ENCODE measurements at regions not wholly inside any gene's neighbourhood (a gene's known extent, or its start where the extent isn't known, plus 50 kb on each side); places are given as distances from the start of the nearest gene placed in this dataset.

DNA sequence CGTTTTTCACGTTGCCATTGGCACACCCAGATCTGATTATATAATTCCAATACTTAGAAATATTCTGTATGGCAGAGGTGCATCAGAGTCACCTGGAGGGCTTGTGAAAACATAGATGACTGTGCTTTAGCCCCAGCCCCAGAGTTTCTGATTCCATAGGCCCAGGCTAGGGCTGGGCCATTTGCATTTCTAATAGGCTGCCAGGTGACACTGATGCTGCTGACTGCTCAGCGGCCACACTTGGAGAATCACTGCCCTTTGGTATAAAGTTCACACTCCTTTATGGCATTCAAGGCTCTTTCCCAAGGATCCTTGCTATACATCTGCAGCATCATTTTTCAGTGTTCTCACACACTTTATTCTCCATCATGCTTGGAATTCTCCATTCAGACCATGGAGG lies 137.1 kb downstream of the AKAP11 start:
- TF ChIP-seq, protein P1, sequence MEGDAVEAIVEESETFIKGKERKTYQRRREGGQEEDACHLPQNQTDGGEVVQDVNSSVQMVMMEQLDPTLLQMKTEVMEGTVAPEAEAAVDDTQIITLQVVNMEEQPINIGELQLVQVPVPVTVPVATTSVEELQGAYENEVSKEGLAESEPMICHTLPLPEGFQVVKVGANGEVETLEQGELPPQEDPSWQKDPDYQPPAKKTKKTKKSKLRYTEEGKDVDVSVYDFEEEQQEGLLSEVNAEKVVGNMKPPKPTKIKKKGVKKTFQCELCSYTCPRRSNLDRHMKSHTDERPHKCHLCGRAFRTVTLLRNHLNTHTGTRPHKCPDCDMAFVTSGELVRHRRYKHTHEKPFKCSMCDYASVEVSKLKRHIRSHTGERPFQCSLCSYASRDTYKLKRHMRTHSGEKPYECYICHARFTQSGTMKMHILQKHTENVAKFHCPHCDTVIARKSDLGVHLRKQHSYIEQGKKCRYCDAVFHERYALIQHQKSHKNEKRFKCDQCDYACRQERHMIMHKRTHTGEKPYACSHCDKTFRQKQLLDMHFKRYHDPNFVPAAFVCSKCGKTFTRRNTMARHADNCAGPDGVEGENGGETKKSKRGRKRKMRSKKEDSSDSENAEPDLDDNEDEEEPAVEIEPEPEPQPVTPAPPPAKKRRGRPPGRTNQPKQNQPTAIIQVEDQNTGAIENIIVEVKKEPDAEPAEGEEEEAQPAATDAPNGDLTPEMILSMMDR (conservative IDR thresholded peaks at IDR 0.05), result no peak
- TF ChIP-seq EZH2 (IDR thresholded peaks at IDR 0.05; ENCODE audit: low read depth), result no peak
